Esophagus muscularis mucosa (tissue), 4 donors: ENCODE measurements at regions not wholly inside any gene's neighbourhood (a gene's known extent, or its start where the extent isn't known, plus 50 kb on each side); places are given as distances from the start of the nearest gene placed in this dataset.

Experiments
- EP300 ChIP-seq: sonication (generic); formaldehyde crosslinking; IDR thresholded peaks from one replicate; pipeline ENCODE4 v1.6.1; 2017; ENCODE audit warnings: antibody characterized with exemption
- POLR2AphosphoS5 ChIP-seq, 2 donors: sonication (generic); formaldehyde crosslinking; IDR thresholded peaks; one replicate each; pipeline ENCODE4 v1.6.1; 2017; ENCODE audit warnings: antibody characterized with exemption in 2 of 2
- TF ChIP-seq, protein P1 (sequence below), 3 experiments: fragments of 200-600 bp in 2 of 3; fragments of 450-650 bp in 1 of 3; sonication (generic) in 2 of 3; IDR thresholded peaks; one replicate each; pipeline ENCODE4 v1.5.1; 2017 to 2019; ENCODE audit warnings: antibody characterized with exemption in 3 of 3, mild to moderate bottlenecking in 2 of 3, moderate library complexity in 1 of 3

GRCh38 chr18:40821596-40822243 lies 1133.3 kb upstream of the PIK3C3 start:
- TF ChIP-seq, protein P1, sequence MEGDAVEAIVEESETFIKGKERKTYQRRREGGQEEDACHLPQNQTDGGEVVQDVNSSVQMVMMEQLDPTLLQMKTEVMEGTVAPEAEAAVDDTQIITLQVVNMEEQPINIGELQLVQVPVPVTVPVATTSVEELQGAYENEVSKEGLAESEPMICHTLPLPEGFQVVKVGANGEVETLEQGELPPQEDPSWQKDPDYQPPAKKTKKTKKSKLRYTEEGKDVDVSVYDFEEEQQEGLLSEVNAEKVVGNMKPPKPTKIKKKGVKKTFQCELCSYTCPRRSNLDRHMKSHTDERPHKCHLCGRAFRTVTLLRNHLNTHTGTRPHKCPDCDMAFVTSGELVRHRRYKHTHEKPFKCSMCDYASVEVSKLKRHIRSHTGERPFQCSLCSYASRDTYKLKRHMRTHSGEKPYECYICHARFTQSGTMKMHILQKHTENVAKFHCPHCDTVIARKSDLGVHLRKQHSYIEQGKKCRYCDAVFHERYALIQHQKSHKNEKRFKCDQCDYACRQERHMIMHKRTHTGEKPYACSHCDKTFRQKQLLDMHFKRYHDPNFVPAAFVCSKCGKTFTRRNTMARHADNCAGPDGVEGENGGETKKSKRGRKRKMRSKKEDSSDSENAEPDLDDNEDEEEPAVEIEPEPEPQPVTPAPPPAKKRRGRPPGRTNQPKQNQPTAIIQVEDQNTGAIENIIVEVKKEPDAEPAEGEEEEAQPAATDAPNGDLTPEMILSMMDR (IDR thresholded peaks at IDR 0.05), result no peak
- TF ChIP-seq EP300, result no peak
- no peak for TF ChIP-seq POLR2AphosphoS5 (IDR thresholded peaks at IDR 0.05)
